Stimulated activated CD4-positive, alpha-beta T cell treated with anti-CD3 and anti-CD28 coated beads, Interleukin-12 subunit alpha, Interleukin-12 subunit beta, amount 100 ng/mL, for 24 hours (primary cell): ENCODE measurements at regions not wholly inside any gene's neighbourhood (a gene's known extent, or its start where the extent isn't known, plus 50 kb on each side); places are given as distances from the start of the nearest gene placed in this dataset.

Experiments
- DNase-seq, 2 experiments: peaks; one replicate each; pipeline ENCODE4 v3.0.0-alpha.2; 2020; ENCODE audit warnings: low read depth in 2 of 2

DNA sequence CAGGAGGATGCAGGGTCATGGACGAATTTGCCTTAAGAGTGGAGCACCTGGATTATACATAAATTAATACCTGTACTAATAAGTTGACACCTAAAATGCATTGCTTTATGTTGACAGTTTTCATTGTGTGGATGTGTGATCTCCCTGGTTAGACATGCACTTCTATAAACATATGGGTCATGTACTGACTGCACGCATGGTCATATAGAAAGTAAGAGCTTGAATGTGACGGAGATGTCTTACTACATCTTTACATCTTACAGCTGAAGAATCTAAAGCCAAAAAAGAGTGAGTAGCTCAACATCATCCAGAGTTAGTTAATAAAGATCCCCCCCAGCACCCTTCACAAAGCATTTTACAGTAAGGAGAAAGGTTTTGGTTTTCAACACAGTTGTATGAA, 408.4 kb upstream of the JARID2 start:
- no peak for DNase-seq

DNA sequence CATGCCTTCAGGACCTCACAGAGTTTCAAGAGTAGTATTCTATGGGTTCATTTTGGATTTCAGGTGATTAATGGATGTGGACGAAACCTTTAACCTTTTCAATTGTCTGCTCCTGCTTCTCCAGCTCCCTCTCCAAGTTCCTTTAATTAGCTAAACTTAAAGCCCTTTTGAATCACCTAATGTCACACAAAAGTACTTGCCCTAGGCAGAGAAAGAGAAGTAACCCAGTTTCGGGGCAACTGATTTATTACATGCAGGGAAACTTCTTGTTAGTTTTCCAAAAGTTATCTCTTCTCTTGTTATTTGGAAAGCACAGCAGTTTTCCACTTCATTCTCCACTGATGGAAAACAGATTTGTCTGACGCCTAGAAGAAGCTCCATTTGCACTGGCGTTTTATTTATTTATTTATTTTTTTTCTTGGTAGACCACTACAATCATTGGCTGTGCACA, 407.7 kb upstream of the JARID2 start:
- no peak for DNase-seq

DNA sequence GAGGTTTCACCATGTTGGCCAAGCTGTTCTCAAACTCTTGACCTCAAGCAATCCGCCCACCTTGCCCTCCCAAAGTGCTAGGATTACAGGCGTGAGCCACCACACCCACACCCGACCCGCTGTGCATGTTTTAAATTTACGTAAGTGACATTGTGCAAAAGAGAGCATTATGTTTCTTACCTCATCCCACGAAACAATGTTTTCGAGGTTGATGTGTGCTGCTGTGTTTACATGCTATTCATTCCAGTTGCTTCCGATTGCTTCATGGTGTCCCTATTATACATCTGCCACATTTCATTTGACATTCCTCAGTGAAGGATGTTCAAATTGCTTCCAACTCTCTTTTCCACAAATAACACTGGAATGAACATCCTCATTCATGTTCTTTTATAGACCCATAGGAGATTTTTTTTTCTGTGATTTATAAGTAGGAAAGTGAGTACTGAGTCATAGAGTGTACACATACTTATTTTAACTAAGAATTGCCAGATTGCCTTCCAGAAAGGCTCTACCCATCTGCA, 403.9 kb upstream of the JARID2 start:
- DNase-seq, result no peak

DNA sequence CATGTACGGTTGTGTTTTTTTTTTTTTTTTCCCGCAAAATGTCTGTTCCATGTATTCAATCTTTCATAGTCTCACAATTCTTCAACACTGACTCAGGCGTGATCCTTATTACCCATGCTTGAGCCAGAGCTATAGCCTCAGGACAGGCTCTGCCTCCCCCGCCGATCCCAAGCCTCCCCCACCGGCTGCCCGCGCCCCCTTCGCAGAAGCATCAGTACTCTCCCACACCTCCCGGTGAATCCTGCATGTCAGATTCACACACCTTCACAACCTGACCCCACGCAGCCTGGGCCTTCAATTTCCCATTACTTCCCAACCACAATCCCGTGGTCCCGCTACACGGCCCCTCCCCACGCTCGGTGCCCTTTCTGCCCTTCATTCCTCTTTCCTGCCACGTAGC, 401.5 kb upstream of the JARID2 start:
- DNase-seq, result no peak

DNA sequence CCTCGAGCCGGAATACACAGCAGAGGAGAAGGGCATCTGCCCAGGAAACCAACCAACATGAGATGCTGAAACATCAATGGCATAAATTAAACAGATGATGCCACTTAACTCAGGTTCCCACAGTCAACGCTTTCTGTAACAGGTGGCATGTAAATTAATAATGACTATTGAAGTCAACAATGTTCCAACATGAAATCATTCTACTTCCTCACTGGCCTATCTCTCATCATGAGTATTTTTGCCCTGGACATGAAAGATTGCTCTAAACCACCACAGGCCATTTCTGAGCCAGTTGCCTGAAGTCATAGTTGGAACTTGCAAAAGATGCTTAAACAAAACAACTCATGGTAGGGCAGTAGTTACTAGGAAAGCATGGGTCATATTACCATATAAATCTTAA, 397.9 kb upstream of the JARID2 start:
- DNase-seq, result no peak

DNA sequence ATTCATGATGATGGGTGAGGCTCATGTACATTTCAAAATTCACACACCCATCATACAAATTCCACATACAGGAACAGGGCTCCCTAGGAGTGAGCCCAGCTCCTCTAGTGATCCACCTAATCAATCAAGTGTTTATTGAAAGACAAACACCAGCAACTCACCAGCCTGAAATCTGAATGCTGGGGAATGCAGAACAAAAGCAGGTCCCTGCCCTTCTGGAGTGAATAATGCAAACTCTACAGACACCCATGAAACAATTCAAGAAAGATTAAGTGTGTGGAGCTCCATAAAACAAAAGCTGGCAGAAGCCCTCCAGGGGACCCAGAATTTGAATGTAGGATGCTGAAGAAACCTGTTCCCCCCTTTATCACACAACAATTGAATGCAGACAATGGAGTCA, 396.7 kb upstream of the JARID2 start:
- DNase-seq, result no peak

DNA sequence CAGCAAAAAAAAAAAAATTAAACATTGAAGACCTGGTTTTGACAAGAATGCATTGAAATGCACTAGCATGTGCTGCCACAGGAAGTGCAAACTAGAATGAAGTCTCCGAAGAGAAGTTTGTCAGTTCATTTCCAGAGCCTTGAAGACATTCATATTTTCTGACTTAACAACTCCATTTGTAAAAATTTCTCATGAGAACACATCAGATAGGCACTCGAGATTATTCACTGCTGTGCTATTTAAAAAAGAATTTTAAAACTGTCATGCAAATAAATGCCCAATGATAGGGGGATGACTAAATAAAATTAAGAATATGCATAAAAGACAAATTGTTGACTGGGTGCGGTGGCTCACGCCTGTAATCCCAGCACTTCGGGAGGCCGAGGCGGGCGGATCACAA, 394.6 kb upstream of the JARID2 start:
- no peak for DNase-seq

DNA sequence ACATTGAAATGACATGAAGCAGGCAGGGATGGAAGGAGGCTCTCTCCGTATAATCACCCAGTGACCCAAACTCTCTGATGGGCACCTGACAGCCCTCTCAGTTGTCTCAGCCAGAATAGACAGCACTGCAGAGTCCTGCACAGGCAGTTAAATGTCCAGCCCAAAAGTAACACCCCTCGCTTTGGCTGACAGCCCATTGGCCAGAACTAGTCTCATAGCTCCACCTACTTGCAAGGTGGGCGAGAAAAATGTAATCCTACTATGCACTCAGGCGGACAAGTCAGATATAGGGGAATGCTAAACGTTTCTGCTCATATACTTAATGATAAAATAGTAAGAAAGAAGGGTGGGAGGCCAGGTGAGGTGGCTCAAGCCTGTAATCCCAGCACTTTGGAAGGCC, 393.5 kb upstream of the JARID2 start:
- DNase-seq, result no peak

DNA sequence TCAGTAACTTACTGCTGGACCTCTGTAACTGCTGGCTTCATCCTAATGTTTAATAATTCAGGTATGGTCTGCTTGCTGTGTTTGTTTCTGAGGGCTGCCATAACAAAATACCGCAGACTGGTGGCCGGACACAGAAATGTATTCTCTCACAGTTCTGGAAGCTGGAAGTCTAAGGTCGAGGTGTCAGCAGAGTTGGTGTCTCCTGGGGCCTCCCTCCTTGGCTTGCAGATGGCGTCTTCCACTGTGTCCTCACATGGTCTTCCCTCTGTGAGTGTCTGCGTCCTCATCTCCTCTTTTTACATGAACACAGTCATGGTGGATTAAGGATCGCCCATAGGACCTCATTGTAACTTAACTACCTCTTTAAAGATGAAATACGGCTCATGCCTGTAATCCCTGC, 389.7 kb upstream of the JARID2 start:
- DNase-seq, result no peak

DNA sequence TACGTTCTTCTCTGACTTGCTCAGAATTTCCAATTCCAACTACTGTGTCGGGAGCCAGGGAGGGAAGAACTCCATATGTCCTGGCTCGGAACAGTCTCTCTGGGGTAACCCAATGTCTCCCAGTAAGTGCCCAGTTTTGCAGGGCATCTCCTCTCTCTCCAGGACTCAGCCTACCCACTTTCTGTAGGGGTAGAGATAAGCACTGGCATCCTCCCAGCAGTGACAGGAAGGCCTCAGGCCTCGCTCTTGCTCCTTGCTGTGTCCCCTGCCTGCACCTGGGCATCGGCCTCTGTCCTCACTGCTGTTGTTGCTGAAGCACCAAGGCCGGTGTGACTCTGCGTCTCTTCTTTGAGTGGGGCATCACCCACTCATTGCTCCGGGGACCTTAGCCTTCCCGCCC, 388.9 kb upstream of the JARID2 start:
- DNase-seq, result no peak

DNA sequence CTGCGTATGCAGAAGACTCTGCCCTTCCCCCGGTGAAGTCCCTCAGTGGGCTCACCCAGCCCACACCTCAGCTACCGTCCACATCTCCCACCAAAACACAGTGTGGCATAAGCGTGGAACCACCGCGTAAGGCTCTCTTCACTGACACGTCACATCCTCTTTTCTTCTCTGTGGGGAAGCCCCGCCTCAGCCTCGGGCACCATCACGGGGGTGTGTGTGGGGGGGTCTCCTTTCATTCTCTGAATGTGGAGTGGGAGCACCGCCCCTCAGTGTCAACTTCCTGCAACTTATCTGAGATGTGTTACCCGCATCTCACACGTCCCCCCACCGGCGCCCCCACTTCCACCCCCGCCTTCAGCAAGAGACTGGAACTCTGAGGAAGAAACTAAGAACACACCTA, 388.4 kb upstream of the JARID2 start:
- DNase-seq, result peak; percentile 33 to 66

DNA sequence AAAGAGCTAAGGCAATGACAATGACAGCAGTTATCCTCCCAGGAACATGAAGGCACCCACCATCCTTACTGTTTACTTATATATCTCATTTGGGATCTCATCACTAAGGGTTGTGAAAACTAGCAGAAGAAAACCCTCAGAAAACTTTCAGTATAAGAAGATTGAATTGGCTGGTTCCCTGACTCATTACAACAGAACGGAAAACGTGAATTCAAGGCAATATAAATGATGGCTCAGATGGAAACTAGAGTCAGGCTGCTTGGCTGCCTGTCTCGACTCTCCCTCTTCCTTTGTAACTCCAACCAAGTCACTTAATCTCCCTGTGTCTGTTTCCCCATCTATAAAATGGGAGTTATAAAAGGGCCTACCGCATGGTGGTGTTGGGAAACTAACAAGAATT, 387.1 kb upstream of the JARID2 start:
- no peak for DNase-seq

DNA sequence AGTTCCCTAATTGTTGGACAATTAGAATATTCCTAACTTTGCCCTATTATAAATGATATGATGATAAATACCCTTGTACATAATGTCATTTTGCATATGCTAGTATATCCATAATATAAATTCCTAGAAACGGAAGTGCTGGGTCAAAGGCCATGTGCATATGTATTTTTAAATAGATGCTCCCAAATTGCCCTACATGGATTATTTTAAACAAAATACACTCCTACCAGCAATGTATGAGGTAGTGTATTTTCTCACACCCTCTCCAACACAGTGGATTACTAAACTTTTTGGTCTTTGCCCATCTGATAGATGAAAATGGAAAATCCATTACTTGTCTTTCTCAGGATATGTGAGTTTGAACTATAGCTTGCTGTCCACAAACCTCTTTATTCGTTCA, 385.1 kb upstream of the JARID2 start:
- no peak for DNase-seq

DNA sequence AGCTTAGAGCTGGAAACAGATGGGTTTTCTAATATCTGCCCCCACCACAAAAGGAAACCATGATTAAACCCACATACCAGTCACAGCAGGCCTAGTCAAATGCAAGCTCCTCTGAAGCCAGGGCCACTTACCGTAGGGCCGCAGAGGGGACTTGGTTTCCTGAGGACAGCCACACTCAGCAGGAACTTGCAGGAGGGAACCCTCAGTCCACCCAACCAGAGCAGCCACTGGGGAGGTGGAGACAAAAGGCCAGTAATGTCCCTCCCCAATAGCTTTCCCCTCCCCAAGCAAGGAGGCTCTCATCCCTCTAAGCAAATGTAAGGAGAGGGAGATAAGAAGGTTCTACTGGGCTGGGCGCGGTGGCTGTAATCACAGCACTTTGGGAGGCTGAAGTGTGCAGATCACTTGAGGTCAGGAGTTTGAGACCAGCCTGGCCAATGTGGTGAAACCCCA, 384.4 kb upstream of the JARID2 start:
- no peak for DNase-seq

DNA sequence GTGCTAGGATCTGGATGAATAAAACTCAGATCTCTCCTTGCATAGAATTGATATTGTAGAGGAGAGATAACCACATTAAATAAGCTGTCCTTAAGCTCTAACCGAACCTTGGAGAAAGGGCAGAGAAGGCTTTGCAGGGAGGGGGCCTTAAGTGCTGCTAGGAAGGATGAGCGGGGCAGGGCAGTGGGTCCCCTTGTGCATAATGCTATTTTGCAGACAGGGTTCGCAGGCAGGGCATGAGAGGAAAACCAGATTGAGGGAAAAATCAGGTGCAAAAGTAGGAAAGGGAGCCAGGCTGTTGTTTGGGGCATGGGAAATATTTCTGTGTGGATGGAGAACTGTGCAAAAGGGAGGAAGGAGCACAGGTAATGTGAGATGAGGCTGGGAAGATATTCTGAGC, 383.0 kb upstream of the JARID2 start:
- DNase-seq, result no peak

DNA sequence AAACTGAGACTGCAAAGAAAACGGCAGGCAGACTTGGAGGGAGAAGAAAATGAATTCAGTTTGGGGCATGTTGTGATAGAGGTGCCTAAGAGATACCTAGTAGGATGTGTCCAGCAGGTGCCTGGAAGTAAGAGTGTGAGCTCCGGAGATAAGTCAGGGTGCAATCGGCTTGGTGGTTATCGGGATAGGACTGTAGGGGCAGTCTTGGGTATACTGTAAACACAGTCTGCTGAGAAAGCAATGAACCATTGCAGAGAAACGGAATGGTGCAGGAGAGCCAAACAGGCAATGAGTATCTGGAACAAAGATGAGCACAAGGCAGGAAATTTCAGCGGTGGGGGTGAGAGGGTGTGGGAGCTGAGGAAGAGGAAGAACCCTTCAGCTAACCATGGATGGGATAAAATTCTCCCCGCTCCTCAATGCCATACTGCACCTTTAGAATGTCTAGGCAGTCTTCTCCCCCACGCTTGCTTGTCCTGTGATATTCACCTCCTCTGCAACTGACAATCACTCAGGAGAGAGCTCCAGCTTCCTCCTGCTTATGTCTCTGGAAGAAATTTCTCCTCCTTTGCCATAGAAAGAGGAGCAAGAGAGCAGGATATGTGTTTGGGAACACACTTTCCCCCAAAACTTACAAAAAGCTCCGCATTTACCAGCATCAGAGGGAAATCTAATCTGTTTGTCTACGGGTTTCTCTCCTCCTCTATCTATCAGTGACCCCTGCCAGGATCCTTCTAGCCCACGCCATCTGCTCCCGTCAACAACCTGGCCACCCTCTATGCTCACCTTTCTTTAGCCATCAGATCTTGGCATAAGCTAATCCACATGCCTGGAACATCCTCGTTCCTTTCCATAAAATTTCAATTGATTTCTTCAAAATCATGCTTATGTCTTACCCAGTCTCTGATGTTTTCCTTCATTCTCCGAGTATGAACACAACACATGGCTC, 381.7 kb upstream of the JARID2 start:
- no peak for DNase-seq

DNA sequence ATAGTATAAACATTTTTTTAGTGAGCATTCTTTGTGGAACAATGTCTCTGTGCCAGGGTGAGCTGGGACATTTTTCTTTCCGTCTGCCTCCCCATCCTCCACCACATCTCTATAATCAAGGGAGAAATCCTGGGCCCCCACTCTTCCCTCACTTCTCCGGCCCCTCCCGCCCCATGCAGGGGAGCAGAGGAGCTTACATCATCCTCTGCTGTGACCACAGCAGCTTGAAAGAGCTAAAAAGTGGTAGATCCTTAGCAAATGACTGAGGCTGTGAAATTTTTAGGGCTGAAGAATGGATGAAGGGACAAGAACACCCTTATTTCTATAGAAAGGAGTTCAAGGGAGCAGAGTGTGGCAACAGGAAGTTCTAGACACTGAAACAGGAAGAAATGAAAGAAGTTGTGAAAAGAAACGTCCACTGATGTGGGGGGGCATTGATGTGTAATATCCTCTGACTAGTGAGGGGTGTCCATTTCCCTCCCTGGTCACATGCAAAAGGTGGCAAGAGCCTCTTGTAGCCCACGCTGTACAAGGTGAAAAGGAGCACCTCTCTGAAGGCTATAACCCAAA, 380.3 kb upstream of the JARID2 start:
- DNase-seq, result no peak

DNA sequence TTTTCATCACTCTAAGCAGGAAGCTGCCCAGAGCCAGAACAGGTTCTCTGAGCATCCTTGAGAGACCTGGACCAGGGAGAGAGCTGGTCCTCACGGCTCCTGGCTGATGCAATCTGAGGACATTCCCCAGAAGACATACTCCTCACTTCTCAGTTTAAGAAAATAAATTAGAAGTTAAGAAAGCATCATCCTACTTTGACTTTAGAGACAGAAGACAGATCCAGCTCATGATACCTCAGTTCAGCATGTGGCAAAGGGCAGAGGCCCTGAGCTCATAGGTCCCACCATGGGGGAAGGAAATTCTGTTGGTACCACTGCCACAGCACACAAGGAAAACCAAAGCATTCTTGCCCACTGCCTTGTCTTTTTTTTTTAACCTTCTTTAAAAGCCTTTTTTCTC, 378.1 kb upstream of the JARID2 start:
- no peak for DNase-seq

DNA sequence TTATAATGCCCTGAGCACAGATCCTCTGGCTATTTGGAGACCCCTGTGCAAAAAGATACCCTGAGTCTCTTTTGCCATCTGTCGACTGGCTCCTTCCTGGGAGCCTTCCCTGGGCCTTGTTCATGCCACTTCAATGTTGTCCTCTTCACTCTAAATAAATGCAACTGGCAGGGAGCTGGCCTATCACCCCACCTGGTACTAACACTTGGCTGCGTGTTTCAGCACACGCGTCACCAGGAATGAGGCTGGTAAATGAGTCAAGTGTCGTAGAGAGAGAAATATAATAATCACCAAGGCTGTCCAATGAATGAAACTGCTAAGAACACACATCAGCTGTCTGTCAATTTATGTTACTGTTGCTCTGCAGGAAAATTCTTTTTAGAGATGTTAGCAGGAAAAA, 374.6 kb upstream of the JARID2 start:
- no peak for DNase-seq

DNA sequence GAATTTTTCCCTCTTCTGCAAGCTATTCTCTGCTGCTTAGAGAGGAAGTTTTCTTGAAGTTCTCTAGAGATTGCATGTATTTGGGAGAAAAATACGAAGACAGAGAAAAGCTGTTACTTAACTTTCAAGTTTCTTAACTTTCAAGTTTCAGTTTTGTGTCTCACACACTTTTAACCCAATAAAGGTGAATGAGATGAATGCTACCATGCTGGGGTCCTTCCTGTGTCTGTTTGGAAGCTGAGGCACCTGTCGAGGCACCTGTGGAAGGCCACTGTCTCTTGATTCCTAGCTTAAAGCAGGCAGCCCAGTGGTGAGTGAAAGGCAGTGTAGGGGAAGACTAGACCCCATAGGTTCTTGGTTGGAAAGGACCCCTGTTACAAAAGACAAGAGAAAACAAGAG, 372.8 kb upstream of the JARID2 start:
- DNase-seq, result no peak

DNA sequence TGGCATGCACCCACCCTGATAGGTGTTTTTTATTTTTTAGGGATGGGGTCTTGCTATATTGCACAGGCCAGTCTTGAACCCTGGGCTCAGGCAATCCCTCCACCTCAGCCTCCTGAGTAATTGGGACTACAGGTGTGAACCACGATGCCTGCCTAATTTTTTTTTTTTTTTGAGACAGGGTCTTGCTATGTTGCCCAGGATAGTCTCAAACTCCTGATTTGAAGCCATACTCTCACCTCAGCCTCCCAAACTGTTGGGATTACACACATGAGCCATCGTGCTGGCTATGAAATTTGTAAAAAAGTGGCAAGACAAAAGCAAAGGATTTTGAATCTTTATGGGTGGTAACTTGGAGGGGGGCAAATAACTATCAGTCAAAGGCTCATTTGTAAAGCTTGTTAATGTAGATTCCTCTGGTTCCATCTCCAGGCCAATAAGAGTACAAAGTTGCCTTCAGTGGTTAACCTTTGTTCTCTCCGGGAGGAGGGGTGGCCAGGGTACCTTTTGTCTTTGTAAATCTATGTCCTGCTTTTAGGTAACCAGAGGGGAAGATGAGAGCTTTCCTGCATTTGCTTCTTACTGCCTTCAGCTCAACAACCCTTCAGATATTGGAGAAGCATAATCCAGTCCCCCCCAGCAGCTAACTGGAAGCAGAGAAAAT, 372.0 kb upstream of the JARID2 start:
- no peak for DNase-seq

DNA sequence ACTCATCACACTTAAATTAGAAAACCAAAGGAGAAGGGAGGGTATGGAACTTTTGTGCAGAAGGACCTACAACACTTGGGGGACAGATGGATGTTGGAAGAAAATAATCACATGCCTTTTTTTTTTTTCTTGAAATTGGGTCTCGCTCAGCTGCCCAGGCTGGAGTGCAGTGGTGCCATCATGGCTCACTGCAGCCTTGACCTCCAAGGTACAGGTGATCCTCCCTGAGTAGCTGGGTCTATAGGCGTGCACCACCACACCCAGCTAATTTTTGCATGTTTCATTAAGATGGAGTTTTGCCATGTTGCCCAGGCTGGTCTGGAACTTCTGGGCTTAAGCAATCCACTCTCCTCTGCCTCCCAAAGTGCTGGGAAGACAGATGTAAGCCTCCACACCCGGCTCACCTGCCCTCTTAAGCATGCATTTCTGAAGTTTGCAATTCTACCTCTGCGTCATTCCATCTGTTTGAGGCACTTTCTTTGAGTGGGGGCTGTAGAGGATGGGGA, 370.8 kb upstream of the JARID2 start:
- DNase-seq, result no peak
